HEK293T (cell line): ENCODE measurements at regions not wholly inside any gene's neighbourhood (a gene's known extent, or its start where the extent isn't known, plus 50 kb on each side); places are given as distances from the start of the nearest gene placed in this dataset.

Experiments
- CTCF ChIA-PET: fragments of 350-600 bp; formaldehyde crosslinking; extraction: SDS; loops from one replicate; lab custom pipeline; 2021; ENCODE audit warnings: antibody characterized with exemption, inconsistent platforms; lab: Yijun Ruan, JAX
- POLR2A ChIA-PET: fragments of 350-600 bp; formaldehyde crosslinking; extraction: SDS; loops from one replicate; lab custom pipeline; 2020; ENCODE audit warnings: antibody characterized with exemption, inconsistent platforms; lab: Yijun Ruan, JAX
- DNase-seq: peaks from one replicate; pipeline ENCODE4 v3.0.0; 2012; ENCODE audit warnings: mixed read lengths; ENCODE audit errors: extremely low spot score
- ARNT ChIP-seq: fragments of 450-650 bp; IDR thresholded peaks from 2 replicates; pipeline ENCODE4 v1.6.1; 2017; ENCODE audit warnings: mild to moderate bottlenecking
- BHLHE40 ChIP-seq: fragments of 450-650 bp; IDR thresholded peaks from 2 replicates; pipeline ENCODE4 v1.6.1; 2016; ENCODE audit warnings: mild to moderate bottlenecking, moderate library complexity, borderline replicate concordance
- CTBP1 ChIP-seq: fragments of 450-650 bp; IDR thresholded peaks from 2 replicates; pipeline ENCODE4 v1.6.1; 2016; ENCODE audit warnings: borderline replicate concordance
- ELF4 ChIP-seq: fragments of 450-650 bp; IDR thresholded peaks from 2 replicates; pipeline ENCODE4 v1.6.1; 2017; ENCODE audit warnings: antibody characterized with exemption
- FOXA1 ChIP-seq: fragments of 450-650 bp; IDR thresholded peaks from 2 replicates; pipeline ENCODE4 v1.6.1; 2016; ENCODE audit warnings: mild to moderate bottlenecking
- FOXK2 ChIP-seq: fragments of 450-650 bp; IDR thresholded peaks from 2 replicates; pipeline ENCODE4 v1.6.1; 2016; ENCODE audit warnings: mild to moderate bottlenecking
- FOXM1 ChIP-seq: fragments of 450-650 bp; IDR thresholded peaks from 2 replicates; pipeline ENCODE4 v1.6.1; 2017; ENCODE audit warnings: mild to moderate bottlenecking, borderline replicate concordance
- HDGF ChIP-seq: fragments of 450-650 bp; IDR thresholded peaks from 2 replicates; pipeline ENCODE4 v1.6.1; 2017; ENCODE audit warnings: antibody characterized with exemption, borderline replicate concordance
- L3MBTL2 ChIP-seq: fragments of 450-650 bp; conservative IDR thresholded peaks from 2 replicates; pipeline ENCODE4 v1.6.1; 2016; ENCODE audit warnings: mild to moderate bottlenecking
- LEF1 ChIP-seq: fragments of 450-650 bp; IDR thresholded peaks from 2 replicates; pipeline ENCODE4 v1.6.1; 2017; ENCODE audit warnings: mild to moderate bottlenecking, borderline replicate concordance
- NFRKB ChIP-seq: fragments of 450-650 bp; IDR thresholded peaks from 2 replicates; pipeline ENCODE4 v1.6.1; 2016; ENCODE audit warnings: mild to moderate bottlenecking, moderate library complexity
- SP1 ChIP-seq: fragments of 450-650 bp; IDR thresholded peaks from 2 replicates; pipeline ENCODE4 v1.6.1; 2017
- SUZ12 ChIP-seq: fragments of 450-650 bp; IDR thresholded peaks from 2 replicates; pipeline ENCODE4 v1.6.1; 2016; ENCODE audit warnings: mild to moderate bottlenecking
- TARDBP ChIP-seq: fragments of 450-650 bp; IDR thresholded peaks from 2 replicates; pipeline ENCODE4 v1.6.1; 2016
- ZNF384 ChIP-seq: fragments of 450-650 bp; IDR thresholded peaks from 2 replicates; pipeline ENCODE4 v1.6.1; 2016
- TF ChIP-seq, protein P1 (sequence below): fragments of 450-650 bp; IDR thresholded peaks from 2 replicates; pipeline ENCODE4 v1.6.1; 2016

DNA sequence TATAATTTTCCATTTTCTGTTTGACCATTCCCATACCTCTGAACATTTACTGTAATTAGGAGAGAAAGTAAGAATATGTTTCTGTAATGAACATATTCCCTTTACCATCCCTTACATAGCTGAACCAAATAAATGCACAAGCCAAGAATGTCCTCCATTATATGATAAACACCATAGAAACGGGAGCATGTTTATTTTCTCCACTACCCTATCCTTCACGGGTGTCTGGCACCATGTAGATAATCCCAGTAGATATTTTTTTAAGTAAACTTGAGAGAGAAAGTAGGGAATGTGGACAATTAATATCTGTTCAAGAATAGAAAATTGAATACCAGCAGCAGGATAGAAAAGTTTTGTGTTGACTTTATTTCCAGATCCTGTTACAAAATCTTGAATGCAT, 928.4 kb downstream of the EFNB2 start:
- TF ChIP-seq, protein P1, sequence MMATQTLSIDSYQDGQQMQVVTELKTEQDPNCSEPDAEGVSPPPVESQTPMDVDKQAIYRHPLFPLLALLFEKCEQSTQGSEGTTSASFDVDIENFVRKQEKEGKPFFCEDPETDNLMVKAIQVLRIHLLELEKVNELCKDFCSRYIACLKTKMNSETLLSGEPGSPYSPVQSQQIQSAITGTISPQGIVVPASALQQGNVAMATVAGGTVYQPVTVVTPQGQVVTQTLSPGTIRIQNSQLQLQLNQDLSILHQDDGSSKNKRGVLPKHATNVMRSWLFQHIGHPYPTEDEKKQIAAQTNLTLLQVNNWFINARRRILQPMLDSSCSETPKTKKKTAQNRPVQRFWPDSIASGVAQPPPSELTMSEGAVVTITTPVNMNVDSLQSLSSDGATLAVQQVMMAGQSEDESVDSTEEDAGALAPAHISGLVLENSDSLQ = no peak
- TF ChIP-seq HDGF (no peak), ELF4 (no peak), ARNT (no peak), L3MBTL2 (no peak), SP1 (no peak), BHLHE40 (no peak), FOXM1 (no peak), NFRKB (no peak), SUZ12 (no peak), ZNF384 (no peak), FOXK2 (no peak), LEF1 (no peak)
- DNase-seq = no peak
- POLR2A ChIA-PET = no interaction called here
- CTCF ChIA-PET = interaction anchor here (0.6 kb wide), 1 partner anchor 54 kb away, joined by 4 read pairs; no protein-coding TSS in a partner anchor

DNA sequence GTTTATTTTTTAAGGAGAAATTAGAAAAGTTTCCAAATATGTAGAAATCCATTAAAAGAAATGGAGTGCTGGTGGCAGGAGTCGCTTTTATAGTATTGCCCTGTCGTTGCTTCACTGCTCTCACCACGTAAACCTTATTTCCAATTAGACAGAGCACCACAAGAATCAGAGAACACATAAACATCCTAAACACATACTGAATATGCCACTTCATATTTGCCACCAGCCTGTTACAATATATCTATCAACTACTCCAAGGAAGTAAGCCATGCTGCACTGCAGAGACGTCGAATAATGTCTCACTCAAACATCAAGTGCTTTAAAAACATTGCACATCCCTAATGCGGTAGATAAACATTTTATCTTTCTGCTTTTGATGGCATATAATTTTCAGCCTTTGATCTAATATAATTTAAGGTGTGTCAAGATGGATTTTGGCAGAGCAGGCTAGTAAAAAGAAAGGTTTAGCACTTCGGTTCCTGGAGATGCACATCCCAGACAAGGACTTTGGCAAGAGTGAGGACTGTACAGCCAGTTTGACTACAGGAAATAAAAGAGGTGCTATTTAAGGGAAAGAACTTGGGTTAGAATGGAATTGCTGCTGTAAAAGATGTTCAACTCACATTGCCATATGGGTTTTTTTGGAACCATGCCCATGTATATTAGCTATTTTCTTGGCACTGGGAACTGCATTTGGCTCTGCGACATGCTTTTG, 932.3 kb downstream of the EFNB2 start:
- CTCF ChIA-PET = no interaction called here
- TF ChIP-seq FOXA1 (no peak), ZNF384 (no peak), CTBP1 (no peak), NFRKB (no peak), FOXK2 (no peak), ARNT (no peak), TARDBP (no peak), LEF1 (no peak)
- TF ChIP-seq, protein P1 = no peak
- POLR2A ChIA-PET = no interaction called here
- DNase-seq = no peak

DNA sequence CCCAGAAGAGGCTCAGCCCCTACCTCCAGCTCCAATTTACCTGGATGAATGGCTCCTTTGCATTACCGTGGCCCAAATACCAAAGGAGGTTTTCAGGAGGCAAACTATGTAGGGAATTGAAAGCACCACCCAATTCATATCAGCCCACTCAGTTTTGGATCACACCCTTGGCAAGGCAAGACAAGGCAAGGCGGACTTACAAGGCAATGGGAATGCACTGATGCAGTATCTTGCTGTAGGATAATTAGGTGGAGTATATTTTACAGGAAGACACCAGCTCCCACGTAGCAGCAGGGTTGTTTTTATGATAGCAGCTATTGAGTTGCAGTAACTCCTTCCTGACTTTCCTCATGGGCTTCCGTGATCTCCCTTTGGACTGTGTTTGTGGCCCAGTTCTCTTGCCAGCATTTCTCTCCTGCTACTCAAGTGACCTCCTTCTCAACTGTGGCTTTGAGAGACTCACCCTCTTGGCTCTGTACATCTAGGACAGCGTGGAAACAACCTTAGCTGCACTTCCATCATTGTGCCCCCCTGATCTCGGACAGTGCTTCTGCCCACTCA, 935.9 kb downstream of the EFNB2 start:
- ChIA-PET POLR2A (no interaction called here), CTCF (no interaction called here)
- DNase-seq = no peak
- TF ChIP-seq L3MBTL2 = no peak
- TF ChIP-seq CTBP1 = no peak
- TF ChIP-seq BHLHE40 = no peak
- no peak for TF ChIP-seq FOXA1
- TF ChIP-seq HDGF = no peak

DNA sequence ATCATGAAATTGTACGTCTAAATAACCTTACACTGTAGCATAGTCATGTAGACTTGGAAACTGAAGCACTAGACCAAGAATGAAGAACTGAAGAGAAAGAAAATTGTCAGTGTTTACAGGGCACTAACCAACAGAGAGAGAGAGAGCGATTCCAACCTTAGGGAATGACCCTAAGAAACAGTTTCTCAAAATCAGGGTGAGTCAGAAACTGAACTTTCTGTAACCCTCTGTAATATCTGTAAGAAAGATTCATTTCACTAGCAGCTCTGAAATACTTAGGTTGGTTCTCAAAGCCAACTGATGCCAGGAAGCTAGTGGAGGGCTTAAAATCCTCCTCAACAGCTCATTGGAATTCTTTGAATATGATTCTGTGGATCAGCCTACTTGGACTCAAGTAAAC, 936.9 kb downstream of the EFNB2 start:
- ChIA-PET POLR2A (no interaction called here), CTCF (no interaction called here)
- DNase-seq = no peak
- TF ChIP-seq HDGF (no peak), SP1 (no peak), BHLHE40 (no peak), FOXK2 (no peak), FOXM1 (no peak), TARDBP (no peak)

DNA sequence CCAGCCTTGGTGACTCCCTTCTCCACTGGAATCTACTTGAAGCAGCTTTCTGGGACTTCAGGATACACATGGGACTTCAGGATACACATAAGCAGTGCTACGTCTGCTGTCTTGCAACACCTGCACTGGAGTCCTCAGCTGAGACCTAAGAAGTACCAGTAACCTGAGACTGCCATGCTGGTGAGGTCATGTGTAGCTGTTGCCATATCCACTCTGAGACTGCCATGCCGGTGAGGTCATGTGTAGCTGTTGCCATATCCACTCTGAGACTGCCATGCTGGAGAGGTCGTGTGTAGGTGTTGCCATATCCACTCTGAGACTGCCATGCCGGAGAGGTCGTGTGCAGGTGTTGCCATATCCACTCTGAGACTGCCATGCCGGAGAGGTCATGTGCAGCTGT, 937.9 kb downstream of the EFNB2 start:
- no peak for DNase-seq
- TF ChIP-seq FOXK2 (no peak), FOXM1 (no peak), L3MBTL2 (no peak), ARNT (no peak), ZNF384 (no peak), FOXA1 (no peak), TARDBP (no peak), SUZ12 (no peak), CTBP1 (no peak), ELF4 (no peak), BHLHE40 (no peak), LEF1 (no peak), HDGF (no peak), NFRKB (no peak), SP1 (no peak)
- TF ChIP-seq, protein P1 = no peak
- ChIA-PET POLR2A (no interaction called here), CTCF (no interaction called here)

DNA sequence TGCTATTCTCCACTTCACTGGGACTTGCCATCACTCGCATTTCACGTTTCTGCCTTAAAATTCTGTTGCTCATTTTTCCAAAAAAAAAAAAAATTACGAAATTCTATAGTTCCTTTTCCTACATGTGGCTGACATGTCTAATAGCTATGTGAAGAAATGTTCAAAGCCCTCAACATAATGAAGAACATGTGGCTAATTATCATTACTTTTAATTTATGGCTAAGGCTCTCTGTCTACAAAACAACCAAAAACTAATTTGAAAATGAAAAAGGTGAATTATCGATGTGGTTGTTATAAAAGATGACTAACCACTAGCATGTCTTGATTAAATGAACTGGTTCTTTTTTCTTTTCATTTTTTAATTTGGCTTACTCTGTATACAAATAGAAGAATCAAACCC, 940.0 kb downstream of the EFNB2 start:
- CTCF ChIA-PET = no interaction called here
- POLR2A ChIA-PET = no interaction called here
- no peak for TF ChIP-seq ZNF384
- no peak for TF ChIP-seq SUZ12
- no peak for TF ChIP-seq BHLHE40
- TF ChIP-seq ELF4 = no peak
- TF ChIP-seq HDGF = no peak
- TF ChIP-seq FOXK2 = no peak
- no peak for TF ChIP-seq FOXA1
- no peak for TF ChIP-seq NFRKB
- TF ChIP-seq ARNT = no peak
- TF ChIP-seq SP1 = no peak
- TF ChIP-seq L3MBTL2 = no peak
- TF ChIP-seq, protein P1 = no peak
- TF ChIP-seq FOXM1 = no peak
- TF ChIP-seq TARDBP = no peak
- TF ChIP-seq LEF1 = no peak
- TF ChIP-seq CTBP1 = no peak
- DNase-seq = no peak
